OCI-LY7 (cell line): ENCODE measurements at regions not wholly inside any gene's neighbourhood (a gene's known extent, or its start where the extent isn't known, plus 50 kb on each side); places are given as distances from the start of the nearest gene placed in this dataset.
"Not testable (repeated sequence)": the region's sequence is repeated elsewhere in the genome, so short reads cannot be mapped to it uniquely, and the experiment has no call there.

Experiments
- BruUV-seq: library from RNA; stranded (reverse); fragments of 400-500 nt; replicated peaks from 2 replicates; lab custom pipeline; 2021; lab: Mats Ljungman, UMichigan
- CTCF ChIA-PET: fragments of 300-600 bp; sonication (Branson Sonifier 250); formaldehyde crosslinking; loops from one replicate; lab custom pipeline; 2022; ENCODE audit warnings: antibody characterized with exemption; ENCODE audit not compliant: unreplicated experiment; lab: Charles Lee
- POLR2A ChIA-PET: fragments of 300-600 bp; sonication (Branson Sonifier 250); formaldehyde crosslinking; loops from one replicate; lab custom pipeline; 2022; ENCODE audit warnings: antibody characterized with exemption; lab: Charles Lee
- DNase-seq: peaks from one replicate; pipeline ENCODE4 v3.0.0-alpha.2; 2015; ENCODE audit warnings: low spot score
- H2AFZ ChIP-seq: fragments of 200-600 bp; sonication (generic), shearing (Covaris generic); 2 replicates; pipeline ENCODE4 v1.6.1; 2014; ENCODE audit warnings: mild to moderate bottlenecking, antibody characterized with exemption, low read length, moderate library complexity
- H3K27ac ChIP-seq: fragments of 200-600 bp; sonication (generic); 2 replicates; pipeline ENCODE4 v1.5.1; 2014; ENCODE audit warnings: mixed run types, low read depth, mild to moderate bottlenecking, moderate library complexity, low read length, inconsistent platforms; ENCODE audit not compliant: poor library complexity, severe bottlenecking
- H3K36me3 ChIP-seq: fragments of 200-600 bp; sonication (generic); 2 replicates; pipeline ENCODE4 v1.6.1; 2014; ENCODE audit warnings: mild to moderate bottlenecking, antibody characterized with exemption, low read length, moderate library complexity, mixed read lengths; ENCODE audit not compliant: insufficient read depth
- H3K4me1 ChIP-seq: fragments of 200-600 bp; sonication (generic); 2 replicates; pipeline ENCODE4 v1.5.1; 2014; ENCODE audit warnings: mild to moderate bottlenecking, low read length; ENCODE audit not compliant: insufficient read depth, poor library complexity, severe bottlenecking
- H3K4me2 ChIP-seq: fragments of 200-600 bp; sonication (generic); 2 replicates; pipeline ENCODE4 v1.6.1; 2014; ENCODE audit warnings: mild to moderate bottlenecking, low read length
- H3K4me3 ChIP-seq: fragments of 200-600 bp; sonication (generic); 2 replicates; pipeline ENCODE4 v1.5.1; 2014; ENCODE audit warnings: mild to moderate bottlenecking, low read depth, low read length; ENCODE audit not compliant: poor library complexity, severe bottlenecking
- H3K79me2 ChIP-seq: fragments of 200-600 bp; sonication (generic); 2 replicates; pipeline ENCODE4 v1.6.1; 2016; ENCODE audit warnings: low read depth, mild to moderate bottlenecking, low read length, moderate library complexity, mixed read lengths; ENCODE audit not compliant: insufficient read depth
- H3K9me2 ChIP-seq: fragments of 200-600 bp; sonication (generic); 2 replicates; pipeline ENCODE4 v1.6.1; 2016; ENCODE audit warnings: mild to moderate bottlenecking, low read length, mixed read lengths; ENCODE audit not compliant: insufficient read depth
- H3K9me3 ChIP-seq: fragments of 200-600 bp; sonication (generic); 2 replicates; pipeline ENCODE4 v1.6.1; 2014; ENCODE audit warnings: mild to moderate bottlenecking, mixed run types, low read length, mixed read lengths
- H4K20me1 ChIP-seq: fragments of 200-600 bp; sonication (generic); 2 replicates; pipeline ENCODE4 v1.6.1; 2014; ENCODE audit warnings: mild to moderate bottlenecking, antibody characterized with exemption, low read length, moderate library complexity, mixed read lengths; ENCODE audit not compliant: insufficient read depth
- CTCF ChIP-seq: fragments of 200-600 bp; sonication (generic); conservative IDR thresholded peaks from 2 replicates; pipeline ENCODE4 v1.5.1; 2014; ENCODE audit warnings: mild to moderate bottlenecking, antibody characterized with exemption, low read length, moderate library complexity, mixed read lengths
- EZH2phosphoT487 ChIP-seq: fragments of 200-600 bp; sonication (generic); IDR thresholded peaks from 2 replicates; pipeline ENCODE4 v1.6.1; 2018; ENCODE audit warnings: low read depth, borderline replicate concordance, mild to moderate bottlenecking, mixed run types, antibody characterized with exemption, low read length, moderate library complexity, mixed read lengths
- intact Hi-C: fragments of 100-400 bp; cut with micrococcal nuclease; formaldehyde crosslinking; loops from one replicate; pipeline ENCODE4 v1.10.0; 2022; ENCODE audit not compliant: unreplicated experiment

DNA sequence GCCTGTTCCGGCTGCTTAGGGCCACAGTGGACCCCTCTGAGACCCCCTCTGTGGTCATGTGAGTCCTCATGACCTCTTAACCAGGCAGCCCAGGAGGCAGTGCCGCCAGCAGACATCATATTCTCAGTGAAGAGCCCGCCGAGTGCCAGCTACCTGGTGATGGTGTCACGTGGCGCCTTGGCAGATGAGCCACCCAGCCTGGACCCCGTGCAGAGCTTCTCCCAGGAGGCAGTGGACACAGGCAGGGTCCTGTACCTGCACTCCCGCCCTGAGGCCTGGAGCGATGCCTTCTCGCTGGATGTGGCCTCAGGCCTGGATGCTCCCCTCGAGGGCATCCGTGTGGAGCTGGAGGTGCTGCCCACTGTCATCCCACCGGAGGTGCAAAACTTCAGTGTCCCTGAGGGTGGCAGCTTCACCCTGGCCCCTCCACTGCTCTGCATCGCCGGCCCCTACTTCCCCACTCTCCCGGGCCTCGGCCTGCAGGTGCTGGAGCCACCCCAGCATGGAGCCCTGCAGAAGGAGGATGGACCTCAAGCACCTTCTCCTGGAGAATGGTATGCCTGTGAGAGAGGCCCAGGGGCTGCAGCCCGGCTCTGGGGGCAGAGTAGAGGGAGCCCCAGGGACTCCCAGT, 176.1 kb downstream of the TBC1D2B start:
- Histone ChIP-seq H3K9me2 (no peaks in the 10 kb centered on the region), H4K20me1 (no peaks in the 10 kb centered on the region), H3K36me3 (no peaks in the 10 kb centered on the region), H2AFZ (no peak overlapping the region), H3K79me2 (no peaks in the 10 kb centered on the region), H3K27ac (no peak overlapping the region), H3K4me2 (no peak overlapping the region), H3K4me3 (no peak overlapping the region), H3K9me3 (no peaks in the 10 kb centered on the region), H3K4me1 (no peaks in the 10 kb centered on the region)
- BruUV-seq = no TSS peak
- TF ChIP-seq CTCF (no peak), EZH2phosphoT487 (no peak)
- ChIA-PET POLR2A (no interaction called here), CTCF (no interaction called here)
- intact Hi-C loops = loop anchor here (5.0 to 10.0 kb wide), 2 partner anchors 56 to 343 kb away; no protein-coding TSS in a partner anchor
- no peak for DNase-seq

DNA sequence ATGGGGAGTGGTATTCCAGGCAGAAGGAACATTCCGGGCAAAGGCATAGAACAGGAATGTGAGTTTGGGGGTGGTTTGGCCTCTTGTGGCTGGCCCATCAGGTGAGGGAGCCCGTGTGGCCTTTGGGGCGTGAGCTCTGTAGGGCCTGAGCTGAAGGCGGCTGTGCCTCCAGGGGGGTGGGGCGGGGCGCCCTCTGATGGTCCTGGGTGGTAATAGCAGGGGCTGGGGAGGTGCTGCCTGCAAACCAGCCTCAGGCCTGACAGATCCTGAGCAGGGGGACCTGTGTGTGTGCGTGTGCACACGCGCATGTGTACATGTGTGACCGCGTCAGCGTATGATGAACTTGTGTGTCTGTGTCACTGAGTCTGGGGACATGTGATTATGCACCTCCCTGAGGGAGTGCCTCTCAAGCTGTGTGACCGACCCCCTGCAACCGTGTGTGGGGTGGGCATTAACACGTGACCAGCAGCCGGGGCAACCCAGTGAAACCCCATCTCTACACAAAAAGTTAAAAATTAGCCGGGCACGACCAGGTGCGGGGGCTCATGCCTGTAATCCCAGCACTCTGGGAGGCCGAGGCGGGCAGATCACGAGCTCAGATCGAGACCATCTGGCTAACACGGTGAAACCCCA, 177.1 kb downstream of the TBC1D2B start:
- POLR2A ChIA-PET, H3K4me3 ChIP-seq, H3K9me3 ChIP-seq, H3K4me1 ChIP-seq, H3K27ac ChIP-seq, H3K36me3 ChIP-seq, H2AFZ ChIP-seq, H3K4me2 ChIP-seq, H3K79me2 ChIP-seq, H4K20me1 ChIP-seq, H3K9me2 ChIP-seq, BruUV-seq: not testable (repeated sequence)
- intact Hi-C loops = loop anchor here (5.0 to 10.0 kb wide), 2 partner anchors 57 to 344 kb away; no protein-coding TSS in a partner anchor
- CTCF ChIA-PET = interaction anchor here (0.6 to 1.1 kb wide), 4 partner anchors 99 to 1246 kb away, joined by 3 to 6 read pairs (median 4); no protein-coding TSS in a partner anchor
- peak; percentile 75 for TF ChIP-seq CTCF
- peak; percentile 57 for DNase-seq

GRCh38 chr15:77899776-77900175, 177.7 kb downstream of the TBC1D2B start:
- H3K36me3 ChIP-seq, BruUV-seq, H4K20me1 ChIP-seq, H2AFZ ChIP-seq, DNase-seq, H3K4me1 ChIP-seq, H3K4me3 ChIP-seq, H3K9me2 ChIP-seq, H3K79me2 ChIP-seq, H3K9me3 ChIP-seq, H3K27ac ChIP-seq, H3K4me2 ChIP-seq, POLR2A ChIA-PET: not testable (repeated sequence)
- CTCF ChIA-PET = interaction anchor here (0.6 to 1.1 kb wide), 4 partner anchors 100 to 1245 kb away, joined by 3 to 6 read pairs (median 4); no protein-coding TSS in a partner anchor
- intact Hi-C loops = loop anchor here (5.0 to 10.0 kb wide), 2 partner anchors 58 to 345 kb away; no protein-coding TSS in a partner anchor
